ENCODE measurements at regions not wholly inside any gene's neighbourhood (a gene's known extent, or its start where the extent isn't known, plus 50 kb on each side); places are given as distances from the start of the nearest gene placed in this dataset.

DNA sequence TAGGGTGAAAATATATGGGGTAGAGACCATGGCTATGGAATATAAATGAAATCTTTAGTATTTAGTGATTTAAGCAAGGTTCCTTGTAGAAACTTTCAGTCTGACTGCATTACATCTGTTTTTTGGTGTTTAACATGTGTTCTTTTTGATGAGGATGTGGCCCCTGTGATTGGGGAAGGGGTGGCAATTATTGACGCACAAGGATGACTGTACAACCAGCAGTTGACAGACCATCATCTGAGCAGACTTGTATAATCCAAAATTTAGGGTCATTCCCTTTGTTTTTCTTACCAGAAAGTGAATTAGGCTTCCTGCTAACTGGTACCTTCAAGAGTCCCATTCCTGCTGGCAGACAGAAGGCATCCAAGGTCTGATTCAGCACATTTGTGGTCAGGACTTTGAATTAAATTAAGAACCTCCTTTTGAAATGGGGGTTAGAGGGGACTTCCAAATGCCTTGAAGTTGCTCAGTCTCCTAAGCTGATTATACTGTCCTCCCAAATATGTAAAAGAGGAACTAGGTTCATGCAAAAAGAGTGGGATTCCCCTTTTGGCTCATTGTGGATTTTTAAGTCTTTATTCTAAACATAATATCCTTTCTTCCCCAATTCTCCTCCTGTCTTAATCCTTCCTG lies 112.4 kb upstream of the CXCL13 start:
- TF ChIP-seq TBL1XR1 (IDR thresholded peaks at IDR 0.05; ENCODE audit: low read depth, low read length) (no peak), MYC (IDR thresholded peaks at IDR 0.05; ENCODE audit: insufficient read depth, insufficient read length, insufficient replicate concordance, low read length, severe bottlenecking) (no peak), NRF1 (conservative IDR thresholded peaks at IDR 0.05; ENCODE audit: low read depth, low read length) (no peak), EED (IDR thresholded peaks at IDR 0.05; ENCODE audit: low read depth) (no peak), RAD51 (IDR thresholded peaks at IDR 0.05) (no peak), HDGF (IDR thresholded peaks at IDR 0.05) (no peak)
- TF ChIP-seq, protein P1, sequence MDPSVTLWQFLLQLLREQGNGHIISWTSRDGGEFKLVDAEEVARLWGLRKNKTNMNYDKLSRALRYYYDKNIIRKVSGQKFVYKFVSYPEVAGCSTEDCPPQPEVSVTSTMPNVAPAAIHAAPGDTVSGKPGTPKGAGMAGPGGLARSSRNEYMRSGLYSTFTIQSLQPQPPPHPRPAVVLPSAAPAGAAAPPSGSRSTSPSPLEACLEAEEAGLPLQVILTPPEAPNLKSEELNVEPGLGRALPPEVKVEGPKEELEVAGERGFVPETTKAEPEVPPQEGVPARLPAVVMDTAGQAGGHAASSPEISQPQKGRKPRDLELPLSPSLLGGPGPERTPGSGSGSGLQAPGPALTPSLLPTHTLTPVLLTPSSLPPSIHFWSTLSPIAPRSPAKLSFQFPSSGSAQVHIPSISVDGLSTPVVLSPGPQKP (IDR thresholded peaks at IDR 0.05; ENCODE audit: low read depth, low read length) = no peak
- TF ChIP-seq, protein P2, sequence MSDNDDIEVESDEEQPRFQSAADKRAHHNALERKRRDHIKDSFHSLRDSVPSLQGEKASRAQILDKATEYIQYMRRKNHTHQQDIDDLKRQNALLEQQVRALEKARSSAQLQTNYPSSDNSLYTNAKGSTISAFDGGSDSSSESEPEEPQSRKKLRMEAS (IDR thresholded peaks at IDR 0.05; ENCODE audit: low read depth, low read length) = no peak
- TF ChIP-seq, protein P3, sequence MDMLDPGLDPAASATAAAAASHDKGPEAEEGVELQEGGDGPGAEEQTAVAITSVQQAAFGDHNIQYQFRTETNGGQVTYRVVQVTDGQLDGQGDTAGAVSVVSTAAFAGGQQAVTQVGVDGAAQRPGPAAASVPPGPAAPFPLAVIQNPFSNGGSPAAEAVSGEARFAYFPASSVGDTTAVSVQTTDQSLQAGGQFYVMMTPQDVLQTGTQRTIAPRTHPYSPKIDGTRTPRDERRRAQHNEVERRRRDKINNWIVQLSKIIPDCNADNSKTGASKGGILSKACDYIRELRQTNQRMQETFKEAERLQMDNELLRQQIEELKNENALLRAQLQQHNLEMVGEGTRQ (IDR thresholded peaks at IDR 0.05; ENCODE audit: borderline replicate concordance, low read depth, low read length) = no peak

Measured in GM12878 (cell line).